NB4 (cell line): ENCODE measurements at regions not wholly inside any gene's neighbourhood (a gene's known extent, or its start where the extent isn't known, plus 50 kb on each side); places are given as distances from the start of the nearest gene placed in this dataset.

Source experiments
- DNase-seq: peaks from one replicate; pipeline ENCODE4 v3.0.0; 2010; ENCODE audit warnings: low read depth
- H3K4me3 ChIP-seq: one replicate; pipeline ENCODE4 v1.5.1; 2011; ENCODE audit warnings: mild to moderate bottlenecking, low read depth, low read length, moderate library complexity
- MYC ChIP-seq: IDR thresholded peaks from 2 replicates; pipeline ENCODE4 v1.6.1; 2011; ENCODE audit warnings: low read depth, low read length
- POLR2A ChIP-seq: IDR thresholded peaks from 2 replicates; pipeline ENCODE4 v1.6.1; 2011; ENCODE audit warnings: mild to moderate bottlenecking; ENCODE audit not compliant: insufficient read length; ENCODE audit errors: extremely low read depth
- TF ChIP-seq, protein P1 (sequence below): IDR thresholded peaks from 2 replicates; pipeline ENCODE4 v1.6.1; 2011; ENCODE audit warnings: low read depth, low read length
- TF ChIP-seq, protein P2 (sequence below): IDR thresholded peaks from one replicate; pipeline ENCODE4 v1.5.1; 2012; ENCODE audit warnings: low read depth, low read length

DNA sequence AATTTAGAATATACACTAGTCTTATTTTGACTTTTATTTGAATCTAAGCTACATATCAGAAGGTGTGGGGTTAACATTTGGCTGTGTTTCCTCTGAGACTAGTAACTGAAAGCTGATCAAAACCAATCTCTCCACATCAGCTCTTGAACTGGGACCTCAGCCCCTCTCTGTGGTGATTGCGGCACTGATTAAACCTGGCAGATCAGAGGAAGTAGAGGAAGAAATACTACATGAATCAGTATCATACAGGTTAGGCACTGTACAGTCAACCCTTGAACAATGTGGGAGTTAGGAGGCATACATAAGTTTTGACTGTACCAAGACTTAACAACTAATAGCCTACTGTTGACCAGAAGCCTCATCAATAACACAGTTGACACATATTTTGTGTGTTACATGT, 122.5 kb upstream of the C1orf87 start:
- DNase-seq: no peak

DNA sequence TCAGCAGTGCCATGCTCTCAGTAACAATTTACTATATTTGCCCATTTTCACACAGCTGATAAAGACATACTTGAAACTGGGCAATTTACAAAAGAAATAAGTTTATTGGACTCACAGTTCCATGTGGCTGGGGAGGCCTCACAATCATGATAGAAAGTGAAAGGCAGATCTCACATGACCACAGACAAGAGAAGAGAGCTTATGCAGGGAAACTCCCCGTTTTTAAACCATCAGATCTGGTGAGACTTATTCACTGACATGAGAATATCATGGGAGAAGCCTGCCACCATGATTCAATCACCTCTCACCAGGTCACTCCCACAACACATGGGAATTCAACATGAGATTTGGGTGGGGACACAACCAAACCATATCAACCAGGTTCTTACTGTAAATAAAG, 112.1 kb upstream of the C1orf87 start:
- TF ChIP-seq, protein P1, sequence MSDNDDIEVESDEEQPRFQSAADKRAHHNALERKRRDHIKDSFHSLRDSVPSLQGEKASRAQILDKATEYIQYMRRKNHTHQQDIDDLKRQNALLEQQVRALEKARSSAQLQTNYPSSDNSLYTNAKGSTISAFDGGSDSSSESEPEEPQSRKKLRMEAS: no peak
- no peak for TF ChIP-seq MYC
- no peak for TF ChIP-seq POLR2A
- TF ChIP-seq, protein P2, sequence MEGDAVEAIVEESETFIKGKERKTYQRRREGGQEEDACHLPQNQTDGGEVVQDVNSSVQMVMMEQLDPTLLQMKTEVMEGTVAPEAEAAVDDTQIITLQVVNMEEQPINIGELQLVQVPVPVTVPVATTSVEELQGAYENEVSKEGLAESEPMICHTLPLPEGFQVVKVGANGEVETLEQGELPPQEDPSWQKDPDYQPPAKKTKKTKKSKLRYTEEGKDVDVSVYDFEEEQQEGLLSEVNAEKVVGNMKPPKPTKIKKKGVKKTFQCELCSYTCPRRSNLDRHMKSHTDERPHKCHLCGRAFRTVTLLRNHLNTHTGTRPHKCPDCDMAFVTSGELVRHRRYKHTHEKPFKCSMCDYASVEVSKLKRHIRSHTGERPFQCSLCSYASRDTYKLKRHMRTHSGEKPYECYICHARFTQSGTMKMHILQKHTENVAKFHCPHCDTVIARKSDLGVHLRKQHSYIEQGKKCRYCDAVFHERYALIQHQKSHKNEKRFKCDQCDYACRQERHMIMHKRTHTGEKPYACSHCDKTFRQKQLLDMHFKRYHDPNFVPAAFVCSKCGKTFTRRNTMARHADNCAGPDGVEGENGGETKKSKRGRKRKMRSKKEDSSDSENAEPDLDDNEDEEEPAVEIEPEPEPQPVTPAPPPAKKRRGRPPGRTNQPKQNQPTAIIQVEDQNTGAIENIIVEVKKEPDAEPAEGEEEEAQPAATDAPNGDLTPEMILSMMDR: no peak
- DNase-seq: no peak
- H3K4me3 ChIP-seq: no peak overlapping the region

More for the DNA sequence above, 122.5 kb upstream of the C1orf87 start:
- TF ChIP-seq, protein P2: no peak
- TF ChIP-seq, protein P1: no peak
- TF ChIP-seq POLR2A (no peak), MYC (no peak)
- H3K4me3 ChIP-seq: no peak overlapping the region

DNA sequence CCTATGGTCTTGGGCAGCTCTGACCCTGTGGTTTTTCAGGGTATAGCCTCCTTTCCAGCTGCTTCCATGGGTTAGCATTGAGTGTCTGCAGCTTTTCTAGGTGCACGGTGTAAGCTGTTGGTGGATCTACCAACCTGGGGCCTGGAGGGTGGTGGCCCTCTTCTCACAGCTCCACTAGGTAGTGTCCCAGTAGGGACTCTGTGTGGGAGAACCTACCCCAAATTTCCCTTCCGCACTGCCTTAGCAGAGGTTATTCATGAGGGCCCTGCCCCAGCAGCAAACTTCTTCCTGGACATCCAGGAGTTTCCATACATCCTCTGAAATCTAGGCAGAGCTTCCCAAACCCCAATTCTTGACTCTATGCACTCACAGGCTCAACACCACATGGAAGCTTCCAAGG, 111.0 kb upstream of the C1orf87 start:
- TF ChIP-seq, protein P2: no peak
- TF ChIP-seq, protein P1: no peak
- TF ChIP-seq POLR2A: no peak
- no peak for TF ChIP-seq MYC
- H3K4me3 ChIP-seq: no peak overlapping the region
- DNase-seq: no peak

DNA sequence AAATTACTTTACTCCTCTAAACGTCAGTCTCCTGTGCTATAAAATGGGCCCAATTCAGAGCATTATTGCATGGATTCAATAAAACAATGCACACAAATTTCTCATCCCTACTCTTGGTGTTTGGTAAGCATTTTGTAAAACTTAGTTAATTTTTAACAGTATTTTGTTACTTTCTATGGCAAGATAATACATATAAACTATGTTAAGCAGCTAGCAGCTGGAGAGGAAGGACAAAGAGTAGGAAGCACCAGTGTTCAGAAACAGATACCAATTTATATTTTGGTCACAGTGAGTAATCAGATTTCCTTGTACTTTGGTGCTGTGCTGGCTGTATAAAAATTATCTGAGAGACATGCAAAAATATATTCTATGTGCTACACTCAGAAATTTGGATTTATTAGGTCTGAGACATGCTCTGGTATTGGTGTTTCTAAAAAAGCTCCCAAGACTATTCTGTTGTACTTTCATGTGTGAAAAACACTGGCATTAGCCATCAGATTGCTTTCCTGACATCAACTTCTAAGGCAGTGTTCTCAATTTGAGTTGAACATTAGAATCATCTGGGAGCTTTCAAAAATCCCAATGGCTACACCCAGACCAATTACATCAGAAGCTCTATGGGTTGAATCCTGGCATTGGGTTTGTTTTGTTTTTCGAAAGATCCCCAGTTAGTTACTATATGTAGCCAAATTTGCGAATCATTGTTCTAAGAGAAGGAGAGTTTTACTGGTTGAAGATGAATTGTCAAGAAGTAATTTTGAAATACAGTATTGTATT, 100.3 kb upstream of the C1orf87 start:
- no peak overlapping the region for H3K4me3 ChIP-seq
- DNase-seq: no peak
- TF ChIP-seq, protein P2: no peak
- TF ChIP-seq POLR2A (no peak), MYC (no peak)
- TF ChIP-seq, protein P1: no peak

DNA sequence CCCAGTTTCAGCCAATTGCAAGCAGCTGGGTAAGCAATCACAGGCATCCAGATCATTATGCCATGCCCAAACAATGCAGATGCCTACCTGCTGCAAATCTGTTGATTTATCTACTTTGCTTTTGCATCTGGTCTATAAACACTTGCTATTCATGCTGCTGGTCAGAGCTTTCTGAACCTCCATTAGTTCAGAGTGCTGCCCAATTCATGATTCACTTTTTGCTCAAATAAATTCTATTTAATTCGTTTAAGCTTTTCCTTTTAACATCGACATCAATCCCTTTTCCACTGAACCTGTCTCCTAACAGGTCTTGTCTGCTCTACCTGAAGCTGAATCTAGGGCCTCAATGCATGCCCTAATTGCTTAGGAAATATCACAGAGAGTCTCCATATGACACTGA, 99.4 kb upstream of the C1orf87 start:
- DNase-seq: no peak
- no peak overlapping the region for H3K4me3 ChIP-seq
- TF ChIP-seq, protein P2: no peak
- TF ChIP-seq MYC (no peak), POLR2A (no peak)
- TF ChIP-seq, protein P1: no peak
